A172 (cell line): ENCODE measurements at regions not wholly inside any gene's neighbourhood (a gene's known extent, or its start where the extent isn't known, plus 50 kb on each side); places are given as distances from the start of the nearest gene placed in this dataset.

ENCODE experiments used
- DNase-seq: peaks from one replicate; pipeline ENCODE4 v3.0.0-alpha.2; 2015; ENCODE audit warnings: low spot score

- DNase-seq, result no peak
Observed at GRCh38 chr22:49268924-49269323, 558.7 kb downstream of the BRD1 start.

GRCh38 chr22:49267996-49268395 is 559.7 kb downstream of the BRD1 start:
- no peak for DNase-seq

GRCh38 chr22:49266561-49267519 is 560.8 kb downstream of the BRD1 start:
- no peak for DNase-seq

- DNase-seq, result no peak
Observed at GRCh38 chr22:49264696-49265095, 563.0 kb downstream of the BRD1 start.

GRCh38 chr22:49263101-49263500 is 564.6 kb downstream of the BRD1 start:
- DNase-seq, result no peak

- no peak for DNase-seq
Observed at GRCh38 chr22:49262167-49262566, 565.5 kb downstream of the BRD1 start.

GRCh38 chr22:49261616-49262015 is 566.1 kb downstream of the BRD1 start:
- DNase-seq, result no peak

- DNase-seq, result no peak
Observed at GRCh38 chr22:49260681-49261580, 566.7 kb downstream of the BRD1 start.

- DNase-seq, result no peak
Observed at GRCh38 chr22:49259839-49260615, 567.6 kb downstream of the BRD1 start.

GRCh38 chr22:49258107-49259010 is 569.3 kb downstream of the BRD1 start:
- DNase-seq, result no peak

GRCh38 chr22:49257551-49257961 is 570.1 kb downstream of the BRD1 start:
- no peak for DNase-seq

GRCh38 chr22:49255741-49256318 is 571.8 kb downstream of the BRD1 start:
- DNase-seq, result no peak

GRCh38 chr22:49255154-49255553 is 572.5 kb downstream of the BRD1 start:
- DNase-seq, result no peak

GRCh38 chr22:49253656-49254055 is 574.0 kb downstream of the BRD1 start:
- no peak for DNase-seq

- DNase-seq, result no peak
Observed at GRCh38 chr22:49251371-49251770, 576.3 kb downstream of the BRD1 start.

GRCh38 chr22:49247194-49247924 is 580.3 kb downstream of the BRD1 start:
- DNase-seq, result no peak

GRCh38 chr22:49244466-49245420 is 582.9 kb downstream of the BRD1 start:
- DNase-seq, result no peak

GRCh38 chr22:49243965-49244364 is 583.7 kb downstream of the BRD1 start:
- no peak for DNase-seq
